ENCODE measurements at regions not wholly inside any gene's neighbourhood (a gene's known extent, or its start where the extent isn't known, plus 50 kb on each side); places are given as distances from the start of the nearest gene placed in this dataset.

DNA sequence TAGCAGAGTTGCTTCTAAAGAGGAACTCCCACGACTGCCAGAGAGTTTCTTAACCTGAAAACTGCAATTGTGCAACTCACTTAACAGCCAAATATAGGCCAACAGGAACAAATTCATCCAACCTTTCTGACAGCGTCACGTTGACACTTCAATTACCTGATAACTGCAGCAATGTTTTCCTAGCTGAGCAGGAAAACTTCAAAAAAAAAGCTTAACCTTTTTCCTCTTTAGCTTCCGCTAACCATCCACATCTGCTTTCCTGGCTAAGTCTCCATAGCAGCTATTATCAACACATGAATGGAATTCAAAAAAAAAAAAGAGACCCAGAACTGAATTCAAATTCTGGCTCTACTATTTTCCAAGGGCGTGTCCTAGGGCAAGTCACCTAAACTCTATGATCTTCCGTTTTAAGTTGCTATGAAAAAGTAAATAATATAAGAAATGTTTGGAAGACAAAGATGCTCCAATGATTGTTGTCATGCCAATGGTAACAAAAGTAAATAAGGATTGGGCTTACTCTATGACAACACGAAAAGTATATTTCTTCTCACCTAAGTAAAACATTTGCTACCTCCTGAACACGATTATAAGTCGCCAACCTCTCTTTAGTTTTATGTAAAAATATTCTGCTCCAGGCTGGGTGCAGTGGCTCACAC, 524.6 kb upstream of the JARID2 start:
- H3K27me3 Mint-ChIP-seq: no peaks in the 10 kb centered on the region
- peaks cover 2% of the 10 kb centered on the region for H3K9me3 Mint-ChIP-seq (ENCODE audit: low read depth)
- H3K4me3 Mint-ChIP-seq: no peak overlapping the region
- ATAC-seq: no peak
- no peak for DNase-seq
- H3K27ac Mint-ChIP-seq: no peak overlapping the region
- no peaks in the 10 kb centered on the region for H3K36me3 Mint-ChIP-seq
- CTCF ChIA-PET: interaction anchor here (1.5 kb wide), 1 partner anchor 10 kb away, joined by 3 read pairs; no protein-coding TSS in a partner anchor
- H3K4me1 Mint-ChIP-seq: peaks cover 22% of the 10 kb centered on the region

DNA sequence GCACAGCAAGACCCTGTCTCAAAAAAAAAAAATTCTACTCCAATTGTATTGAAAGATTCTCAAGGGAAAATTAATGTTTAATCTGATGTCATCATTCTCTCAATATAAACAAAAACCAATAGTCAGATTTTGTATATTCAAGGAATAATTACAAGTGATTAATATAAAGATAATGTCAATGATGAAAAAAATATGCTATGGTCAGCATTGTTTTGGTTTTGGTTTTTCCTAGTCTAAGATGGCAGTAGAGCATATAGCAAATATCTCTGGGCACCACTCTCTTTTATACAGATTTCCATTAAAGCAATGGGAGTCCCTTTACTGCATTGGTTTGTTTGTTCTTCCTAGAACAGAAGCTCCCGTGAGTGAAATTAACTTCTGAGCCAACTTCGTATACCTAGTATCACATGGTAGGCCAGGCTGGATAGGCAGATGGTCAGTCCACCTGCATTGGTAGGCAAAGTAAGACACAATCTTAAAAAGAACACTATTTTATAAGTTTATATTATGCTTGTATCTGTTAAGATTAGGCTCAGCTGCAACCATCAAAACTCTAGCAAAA, 523.8 kb upstream of the JARID2 start:
- CTCF ChIA-PET: no interaction called here
- Mint-ChIP-seq H3K4me1 (peaks cover 16% of the 10 kb centered on the region), H3K4me3 (no peak overlapping the region)

DNA sequence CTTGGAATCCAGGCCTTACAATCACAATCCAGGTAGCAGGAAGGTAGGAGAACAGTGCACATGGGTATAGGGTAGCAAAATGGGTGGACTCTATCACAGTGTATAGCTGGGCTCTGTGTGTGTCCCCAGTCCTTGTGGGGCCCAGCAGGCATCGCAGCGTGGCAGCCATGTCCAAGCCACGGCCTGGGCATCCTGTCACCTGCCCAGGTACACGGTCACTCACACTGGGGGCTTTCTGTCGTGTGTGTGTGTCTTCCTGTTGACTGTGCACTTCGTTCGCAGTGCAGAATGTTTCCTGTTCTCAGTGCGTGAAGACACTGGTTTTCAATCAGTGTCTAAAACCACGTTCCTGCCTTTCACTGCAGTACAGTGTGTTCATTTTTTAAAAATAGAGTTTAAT, 523.2 kb upstream of the JARID2 start:
- Mint-ChIP-seq H3K27ac (no peak overlapping the region), H3K27me3 (no peaks in the 10 kb centered on the region), H3K36me3 (peaks cover 3% of the 10 kb centered on the region), H3K4me3 (no peak overlapping the region), H3K4me1 (peaks cover 10% of the 10 kb centered on the region), H3K9me3 (ENCODE audit: low read depth) (peaks cover 1% of the 10 kb centered on the region)
- peak; percentile 40 for DNase-seq
- peak; percentile 49 for ATAC-seq
- CTCF ChIA-PET: no interaction called here

More for the DNA sequence above, 523.8 kb upstream of the JARID2 start:
- Mint-ChIP-seq H3K27me3 (no peaks in the 10 kb centered on the region), H3K27ac (no peak overlapping the region), H3K9me3 (ENCODE audit: low read depth) (peaks cover 2% of the 10 kb centered on the region), H3K36me3 (peaks cover 3% of the 10 kb centered on the region)
- ATAC-seq: no peak
- peak; percentile 23 for DNase-seq

DNA sequence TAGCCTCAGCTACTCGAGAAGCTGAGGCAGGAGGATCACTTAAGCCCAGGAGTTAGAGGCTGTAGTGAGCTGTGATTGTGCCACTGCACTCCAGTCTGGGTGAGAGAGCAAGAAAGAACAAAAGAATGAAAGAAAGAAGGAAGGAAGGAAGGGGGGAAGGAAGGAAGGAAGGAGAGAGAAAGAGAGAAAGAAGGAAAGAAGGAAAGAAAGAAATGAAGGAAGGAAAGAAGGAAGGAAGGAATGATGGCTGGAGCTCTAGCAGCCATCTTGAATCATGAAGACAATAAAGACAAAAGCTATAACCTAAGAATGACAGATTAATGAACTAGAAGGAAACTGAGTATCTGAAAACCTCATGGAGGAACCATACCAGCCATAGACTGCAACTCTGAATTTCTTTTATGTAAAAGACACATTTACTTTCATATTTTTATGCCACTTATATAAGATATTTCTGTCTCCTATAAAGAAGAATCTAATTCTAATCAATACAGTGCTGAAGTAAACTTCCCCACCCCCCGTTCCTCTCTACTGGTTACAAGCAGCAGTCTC, 522.3 kb upstream of the JARID2 start:
- H3K9me3 Mint-ChIP-seq (ENCODE audit: low read depth): peaks cover 2% of the 10 kb centered on the region
- H3K4me3 Mint-ChIP-seq: no peak overlapping the region
- H3K27me3 Mint-ChIP-seq: no peaks in the 10 kb centered on the region
- peaks cover 10% of the 10 kb centered on the region for H3K4me1 Mint-ChIP-seq
- no peak overlapping the region for H3K27ac Mint-ChIP-seq
- no peak for ATAC-seq
- no peak for DNase-seq
- CTCF ChIA-PET: no interaction called here
- H3K36me3 Mint-ChIP-seq: peaks cover 5% of the 10 kb centered on the region

DNA sequence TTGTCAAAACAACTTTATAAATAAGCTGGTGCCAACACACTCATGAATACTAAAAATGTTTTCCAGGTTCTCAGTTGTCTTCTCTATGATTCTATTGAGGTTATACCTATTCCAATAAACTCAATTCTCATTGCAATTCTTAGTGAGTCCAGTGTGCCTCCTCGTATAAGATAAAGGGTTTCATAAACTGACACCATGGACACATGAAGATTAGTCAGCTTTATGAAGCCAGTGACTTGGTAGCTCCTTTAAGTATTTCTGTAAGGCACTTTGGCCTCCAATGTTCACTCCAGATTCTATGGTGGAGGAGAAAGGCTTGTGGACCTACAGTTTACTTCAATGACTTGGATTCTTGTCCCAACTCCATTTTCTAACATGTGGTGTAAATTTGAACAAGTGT, 521.3 kb upstream of the JARID2 start:
- Mint-ChIP-seq H3K9me3 (ENCODE audit: low read depth) (peaks cover 2% of the 10 kb centered on the region), H3K4me1 (peaks cover 11% of the 10 kb centered on the region), H3K27ac (no peak overlapping the region), H3K4me3 (no peak overlapping the region), H3K36me3 (peaks cover 5% of the 10 kb centered on the region), H3K27me3 (no peaks in the 10 kb centered on the region)
- CTCF ChIA-PET: no interaction called here
- no peak for DNase-seq
- ATAC-seq: no peak

DNA sequence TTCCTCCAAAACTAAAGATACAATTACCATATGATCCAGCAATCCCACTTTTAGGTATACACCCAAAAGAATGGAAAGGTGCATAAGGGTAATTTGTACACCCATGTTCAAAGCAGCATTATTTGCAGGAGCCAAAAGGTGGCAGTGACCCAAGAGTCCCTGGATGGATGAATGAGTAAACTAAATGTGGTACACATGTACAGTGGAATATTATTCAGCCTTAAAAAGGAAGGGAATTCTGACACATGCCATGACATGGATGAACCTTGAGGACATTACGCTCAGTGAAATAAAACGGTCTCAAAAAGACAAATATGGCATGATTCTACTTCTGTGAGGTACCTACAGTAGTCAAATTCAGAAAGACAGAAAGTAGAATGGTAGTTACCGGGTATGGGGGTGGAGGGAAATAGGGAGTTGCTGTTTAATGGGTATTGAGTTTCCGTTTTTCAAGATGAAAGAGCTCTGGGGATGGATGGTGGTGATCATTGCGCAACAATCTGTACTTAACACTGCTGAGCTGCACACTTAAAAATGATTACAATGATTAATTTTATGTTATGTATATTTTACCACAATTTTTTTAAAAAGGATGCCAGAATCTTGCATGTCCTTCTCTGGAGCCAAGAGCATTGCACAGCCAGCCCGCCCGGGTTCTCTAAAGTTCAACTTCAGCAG, 518.9 kb upstream of the JARID2 start:
- CTCF ChIA-PET: interaction anchor here (1.3 kb wide), 1 partner anchor 10 kb away, joined by 3 read pairs; no protein-coding TSS in a partner anchor
- Mint-ChIP-seq H3K4me1 (peaks cover 23% of the 10 kb centered on the region), H3K4me3 (no peak overlapping the region), H3K9me3 (ENCODE audit: low read depth) (peaks cover 2% of the 10 kb centered on the region), H3K36me3 (peaks cover 5% of the 10 kb centered on the region), H3K27me3 (no peaks in the 10 kb centered on the region), H3K27ac (no peak overlapping the region)
- DNase-seq: peak; percentile 21
- ATAC-seq: no peak

DNA sequence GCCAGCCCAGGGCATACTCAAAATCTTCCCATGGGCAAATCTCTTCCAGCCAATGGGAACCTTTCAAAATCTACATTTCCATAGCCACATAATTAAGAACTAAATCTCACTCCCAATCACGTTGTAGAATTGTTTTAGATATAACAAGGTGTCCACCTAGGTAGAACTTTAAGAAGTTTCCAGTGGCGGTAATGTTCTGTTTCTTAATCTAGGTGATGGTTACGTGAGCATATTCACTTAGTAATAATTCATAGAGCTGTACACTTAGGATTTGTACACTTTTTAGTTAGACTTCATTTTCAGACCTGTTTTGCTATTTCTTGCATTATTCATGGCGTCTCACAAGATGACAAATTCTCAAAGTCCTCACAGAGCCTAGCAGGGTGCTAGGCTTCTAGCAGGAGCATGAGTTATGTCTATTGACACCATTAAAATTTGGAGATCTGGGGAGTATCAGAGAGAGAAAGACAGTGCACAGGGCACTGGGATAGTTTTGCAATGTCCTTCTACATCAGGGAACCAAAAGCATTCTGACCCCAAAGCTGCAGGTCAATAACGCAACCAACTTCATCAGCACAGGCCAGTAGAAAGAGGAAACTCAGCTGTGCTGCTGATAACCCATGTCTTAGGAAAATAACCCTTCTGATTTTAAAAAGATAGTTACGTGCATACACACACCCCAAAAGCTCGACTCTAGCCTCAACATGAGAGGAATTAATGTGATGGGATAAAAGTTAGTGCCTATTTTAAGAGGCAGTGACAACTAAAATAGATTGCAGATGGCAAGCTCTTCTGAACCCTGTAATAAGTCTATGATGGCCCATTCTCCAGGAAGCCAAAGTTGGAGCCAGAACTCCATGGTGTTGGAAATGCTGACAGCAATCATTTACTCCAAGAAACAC, 518.1 kb upstream of the JARID2 start:
- H3K27me3 Mint-ChIP-seq: no peaks in the 10 kb centered on the region
- no peak for DNase-seq
- ATAC-seq: no peak
- CTCF ChIA-PET: interaction anchor here (1.3 kb wide), 1 partner anchor 11 kb away, joined by 3 read pairs; no protein-coding TSS in a partner anchor
- peaks cover 28% of the 10 kb centered on the region for H3K4me1 Mint-ChIP-seq
- H3K36me3 Mint-ChIP-seq: peaks cover 5% of the 10 kb centered on the region
- no peak overlapping the region for H3K27ac Mint-ChIP-seq
- peaks cover 2% of the 10 kb centered on the region for H3K9me3 Mint-ChIP-seq (ENCODE audit: low read depth)
- no peak overlapping the region for H3K4me3 Mint-ChIP-seq

DNA sequence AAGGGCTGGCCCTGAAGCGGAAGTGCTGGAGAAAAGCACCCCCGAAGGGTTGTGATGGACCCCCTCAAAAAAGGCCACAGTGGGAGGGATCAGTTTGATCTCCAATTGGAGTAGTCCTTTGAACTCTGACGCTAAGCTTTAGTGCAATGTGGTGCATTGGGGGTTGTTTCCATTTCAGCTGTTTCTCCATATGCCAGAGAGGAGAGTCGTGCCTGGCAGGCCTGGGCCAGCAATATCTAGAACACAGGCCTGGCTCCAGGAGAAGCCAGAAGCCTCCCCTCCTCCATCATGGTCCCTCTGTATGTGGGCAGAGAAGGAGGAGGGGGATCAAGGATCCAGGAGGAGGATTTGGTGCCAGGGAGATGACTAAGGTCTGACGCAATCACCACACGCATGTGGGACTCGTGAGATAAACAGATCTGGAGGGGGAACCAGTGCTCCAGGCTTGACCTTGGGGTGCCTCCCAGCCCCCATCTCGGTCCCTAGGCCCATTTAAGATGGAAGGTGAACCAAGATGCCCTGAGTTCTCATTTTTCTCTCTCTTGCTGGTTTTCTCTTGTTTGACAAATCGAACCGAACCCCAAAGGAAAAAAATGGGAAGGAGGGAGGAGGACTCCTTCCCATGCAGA, 517.4 kb upstream of the JARID2 start:
- no peak for ATAC-seq
- peaks cover 2% of the 10 kb centered on the region for H3K9me3 Mint-ChIP-seq (ENCODE audit: low read depth)
- peaks cover 30% of the 10 kb centered on the region for H3K4me1 Mint-ChIP-seq
- H3K36me3 Mint-ChIP-seq: peaks cover 5% of the 10 kb centered on the region
- no peak overlapping the region for H3K27ac Mint-ChIP-seq
- no peak for DNase-seq
- CTCF ChIA-PET: interaction anchor here (1.3 kb wide), 1 partner anchor 11 kb away, joined by 3 read pairs; no protein-coding TSS in a partner anchor
- no peaks in the 10 kb centered on the region for H3K27me3 Mint-ChIP-seq
- no peak overlapping the region for H3K4me3 Mint-ChIP-seq

DNA sequence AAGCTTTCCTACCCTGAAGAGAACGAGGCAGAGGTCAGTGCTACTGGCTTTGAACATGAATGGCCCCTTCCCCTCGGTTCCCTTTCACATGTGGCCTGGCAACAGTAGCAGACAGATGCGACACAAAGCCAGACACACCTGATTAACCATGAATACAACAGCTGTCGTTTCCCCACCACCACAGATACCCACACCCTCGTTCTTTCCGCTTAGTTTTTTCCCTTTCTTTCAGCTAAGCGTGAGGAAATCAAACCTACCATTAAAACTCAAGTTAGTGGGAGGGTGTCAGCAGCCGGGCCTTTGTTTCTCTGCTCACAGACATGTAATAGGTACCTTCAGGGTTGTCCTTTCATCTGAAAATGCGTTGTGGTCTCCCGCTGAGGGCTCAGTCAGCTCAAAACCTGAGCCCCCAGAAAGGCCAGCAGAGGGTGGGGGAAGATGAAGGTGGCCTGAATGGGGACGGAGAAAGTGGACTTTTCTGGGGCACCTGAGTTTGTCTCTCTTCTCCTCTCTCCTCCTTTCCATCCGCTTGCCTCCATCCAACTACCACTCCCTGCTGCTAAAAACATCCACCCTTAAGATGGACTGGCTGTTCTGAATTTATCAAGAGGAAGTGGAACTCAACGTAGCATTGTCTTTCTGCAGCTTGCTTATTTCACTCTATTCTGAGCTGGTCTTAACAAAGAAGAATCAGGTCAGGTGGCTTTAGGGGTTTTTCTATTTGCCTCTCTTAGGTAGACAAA, 516.6 kb upstream of the JARID2 start:
- Mint-ChIP-seq H3K27me3 (no peaks in the 10 kb centered on the region), H3K4me3 (no peak overlapping the region), H3K36me3 (peaks cover 10% of the 10 kb centered on the region), H3K4me1 (peaks cover 37% of the 10 kb centered on the region), H3K27ac (no peak overlapping the region), H3K9me3 (ENCODE audit: low read depth) (peaks cover 2% of the 10 kb centered on the region)
- no peak for ATAC-seq
- DNase-seq: no peak
- CTCF ChIA-PET: no interaction called here

DNA sequence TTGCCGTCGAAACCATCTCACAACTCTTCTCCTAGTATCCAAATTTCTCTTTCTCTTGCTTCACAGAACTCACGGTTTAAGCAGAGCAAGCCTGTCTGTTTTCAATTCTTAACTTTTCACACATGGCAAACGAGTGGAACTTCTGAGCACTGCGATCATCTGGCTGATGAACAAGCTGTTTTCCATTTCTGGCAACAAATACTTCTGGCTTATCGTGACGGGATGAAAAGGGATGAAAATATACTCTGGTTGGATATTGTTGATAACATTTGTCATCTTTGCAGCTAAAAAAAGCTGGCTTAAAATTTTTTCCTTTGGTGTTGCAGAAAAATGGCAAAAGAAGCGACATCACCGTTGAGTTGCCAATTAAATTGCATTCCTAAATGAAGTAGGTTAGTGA, 515.2 kb upstream of the JARID2 start:
- H3K27ac Mint-ChIP-seq: no peak overlapping the region
- ATAC-seq: no peak
- CTCF ChIA-PET: no interaction called here
- DNase-seq: no peak
- peaks cover 2% of the 10 kb centered on the region for H3K9me3 Mint-ChIP-seq (ENCODE audit: low read depth)
- H3K36me3 Mint-ChIP-seq: peaks cover 14% of the 10 kb centered on the region
- H3K4me1 Mint-ChIP-seq: peaks cover 51% of the 10 kb centered on the region
- no peaks in the 10 kb centered on the region for H3K27me3 Mint-ChIP-seq
- H3K4me3 Mint-ChIP-seq: no peak overlapping the region

DNA sequence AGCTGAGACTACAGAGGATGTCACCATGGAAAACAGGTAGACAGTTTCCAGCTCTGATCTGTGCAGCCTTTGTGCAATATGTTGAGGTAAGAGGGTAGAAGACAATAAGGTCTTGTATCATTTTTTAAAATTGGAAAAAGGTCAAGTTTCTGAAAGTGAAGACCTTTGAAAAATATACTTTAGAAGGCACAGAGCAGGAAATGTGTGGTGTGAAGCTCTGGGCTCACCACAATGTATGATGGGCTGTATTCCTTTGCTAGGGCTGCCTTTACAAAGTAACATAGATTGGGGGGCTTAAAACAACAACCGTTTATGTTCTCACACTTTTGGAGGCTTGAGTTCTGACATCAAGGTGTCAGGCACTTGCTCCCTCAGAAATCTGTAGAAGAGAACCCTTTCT, 514.3 kb upstream of the JARID2 start:
- no peak overlapping the region for H3K4me3 Mint-ChIP-seq
- ATAC-seq (no peak), DNase-seq (no peak)
- CTCF ChIA-PET: no interaction called here
- H3K36me3 Mint-ChIP-seq: peaks cover 12% of the 10 kb centered on the region
- H3K4me1 Mint-ChIP-seq: peaks cover 59% of the 10 kb centered on the region
- H3K27ac Mint-ChIP-seq: peak overlapping the region; percentile 73
- peaks cover 2% of the 10 kb centered on the region for H3K9me3 Mint-ChIP-seq (ENCODE audit: low read depth)
- no peaks in the 10 kb centered on the region for H3K27me3 Mint-ChIP-seq

DNA sequence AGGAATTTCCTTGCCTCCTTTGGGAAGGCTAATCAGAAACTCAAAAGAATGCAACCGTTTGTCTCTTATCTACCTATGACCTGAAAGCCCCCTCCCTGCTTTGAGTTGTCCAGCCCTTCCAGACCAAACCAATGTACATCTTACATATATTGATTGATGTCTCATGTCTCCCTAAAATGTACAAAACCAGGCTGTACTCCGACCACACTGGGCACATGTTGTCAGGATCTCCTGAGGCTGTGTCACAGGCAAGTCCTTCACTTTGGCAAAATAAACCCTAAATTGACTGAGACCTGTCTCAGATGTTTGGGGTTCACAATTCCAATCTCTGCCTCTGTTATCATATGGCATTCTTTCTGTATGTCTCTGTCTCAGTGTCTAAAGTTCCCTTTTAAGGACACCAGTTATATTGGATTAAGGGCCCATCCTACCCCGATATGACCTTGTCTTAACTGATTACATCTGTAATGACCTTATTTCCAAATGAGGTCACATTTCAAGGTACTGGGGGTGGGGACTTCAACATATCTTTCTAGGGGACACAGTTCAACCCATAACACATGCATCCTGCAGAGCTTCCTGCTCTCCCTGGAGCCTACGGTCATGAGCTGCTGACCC, 513.5 kb upstream of the JARID2 start:
- Mint-ChIP-seq H3K9me3 (ENCODE audit: low read depth) (peaks cover 2% of the 10 kb centered on the region), H3K27me3 (no peaks in the 10 kb centered on the region), H3K4me1 (peaks cover 63% of the 10 kb centered on the region), H3K4me3 (peak overlapping the region; percentile 27), H3K36me3 (peaks cover 10% of the 10 kb centered on the region), H3K27ac (peak overlapping the region; percentile 73)
- CTCF ChIA-PET: no interaction called here
- ATAC-seq (no peak), DNase-seq (no peak)
